Osteocyte (in vitro differentiated cells): ENCODE measurements at regions not wholly inside any gene's neighbourhood (a gene's known extent, or its start where the extent isn't known, plus 50 kb on each side); places are given as distances from the start of the nearest gene placed in this dataset.

Source experiments
- DNase-seq: peaks from one replicate; pipeline ENCODE4 v3.0.0; 2021; ENCODE audit warnings: mixed read lengths; ENCODE audit not compliant: unreplicated experiment; ENCODE audit errors: extremely low spot score
- H3K27ac Mint-ChIP-seq: one replicate; pipeline ENCODE4 v1.8.0; 2021; ENCODE audit warnings: mild to moderate bottlenecking, mixed read lengths; ENCODE audit not compliant: unreplicated experiment
- H3K27me3 Mint-ChIP-seq: one replicate; pipeline ENCODE4 v1.8.0; 2021; ENCODE audit warnings: mixed read lengths; ENCODE audit not compliant: unreplicated experiment
- H3K36me3 Mint-ChIP-seq: one replicate; pipeline ENCODE4 v1.8.0; 2021; ENCODE audit warnings: mixed read lengths; ENCODE audit not compliant: unreplicated experiment
- H3K4me1 Mint-ChIP-seq: one replicate; pipeline ENCODE4 v1.8.0; 2021; ENCODE audit warnings: mixed read lengths; ENCODE audit not compliant: unreplicated experiment
- H3K4me3 Mint-ChIP-seq: one replicate; pipeline ENCODE4 v1.8.0; 2021; ENCODE audit warnings: mild to moderate bottlenecking, moderate library complexity, mixed read lengths; ENCODE audit not compliant: unreplicated experiment
- H3K9me3 Mint-ChIP-seq: one replicate; pipeline ENCODE4 v1.8.0; 2021; ENCODE audit warnings: mixed read lengths; ENCODE audit not compliant: unreplicated experiment
- CTCF ChIP-seq: fragments of 200-600 bp; sonication (generic); IDR thresholded peaks from 2 replicates; pipeline ENCODE4 v1.5.0; 2021; ENCODE audit warnings: antibody characterized with exemption, mild to moderate bottlenecking, moderate library complexity

- no peak for DNase-seq
- Mint-ChIP-seq H3K27me3 (no peaks in the 10 kb centered on the region), H3K27ac (no peak overlapping the region), H3K36me3 (no peaks in the 10 kb centered on the region), H3K4me3 (no peak overlapping the region), H3K4me1 (no peaks in the 10 kb centered on the region), H3K9me3 (peaks cover 13% of the 10 kb centered on the region)
- TF ChIP-seq CTCF: no peak
These were observed 482.0 kb downstream of the MID1IP1 start for GRCh38 chrX:39283239-39283638.

GRCh38 chrX:39288592-39288991 is 487.3 kb downstream of the MID1IP1 start:
- Mint-ChIP-seq H3K9me3 (peaks cover 14% of the 10 kb centered on the region), H3K27ac (no peak overlapping the region), H3K4me1 (no peaks in the 10 kb centered on the region), H3K27me3 (no peaks in the 10 kb centered on the region), H3K4me3 (no peak overlapping the region), H3K36me3 (no peaks in the 10 kb centered on the region)
- DNase-seq: no peak
- no peak for TF ChIP-seq CTCF

GRCh38 chrX:39289827-39290226 is 488.6 kb downstream of the MID1IP1 start:
- Mint-ChIP-seq H3K4me1 (no peaks in the 10 kb centered on the region), H3K27ac (no peak overlapping the region), H3K4me3 (no peak overlapping the region), H3K27me3 (no peaks in the 10 kb centered on the region), H3K36me3 (no peaks in the 10 kb centered on the region), H3K9me3 (peaks cover 8% of the 10 kb centered on the region)
- no peak for TF ChIP-seq CTCF
- DNase-seq: no peak

- no peak overlapping the region for H3K4me3 Mint-ChIP-seq
- H3K27ac Mint-ChIP-seq: no peak overlapping the region
- H3K36me3 Mint-ChIP-seq: no peaks in the 10 kb centered on the region
- H3K9me3 Mint-ChIP-seq: peaks cover 12% of the 10 kb centered on the region
- no peak for DNase-seq
- no peaks in the 10 kb centered on the region for H3K27me3 Mint-ChIP-seq
- H3K4me1 Mint-ChIP-seq: no peaks in the 10 kb centered on the region
- no peak for TF ChIP-seq CTCF
These were observed 491.9 kb downstream of the MID1IP1 start for GRCh38 chrX:39293203-39293602.

GRCh38 chrX:39296472-39296871 is 495.2 kb downstream of the MID1IP1 start:
- Mint-ChIP-seq H3K27me3 (peaks cover 3% of the 10 kb centered on the region), H3K36me3 (no peaks in the 10 kb centered on the region), H3K9me3 (peaks cover 18% of the 10 kb centered on the region), H3K4me1 (no peaks in the 10 kb centered on the region), H3K4me3 (no peak overlapping the region), H3K27ac (no peak overlapping the region)
- no peak for DNase-seq
- TF ChIP-seq CTCF: no peak
